ENCODE measurements at regions not wholly inside any gene's neighbourhood (a gene's known extent, or its start where the extent isn't known, plus 50 kb on each side); places are given as distances from the start of the nearest gene placed in this dataset.
"Not testable (repeated sequence)": the region's sequence is repeated elsewhere in the genome, so short reads cannot be mapped to it uniquely, and the experiment has no call there.

- H2AK5ac ChIP-seq (ENCODE audit: insufficient read length, low read length); H3K23me2 ChIP-seq (ENCODE audit: insufficient read length, low read depth, low read length, poor library complexity, severe bottlenecking): not testable (repeated sequence)
Measured at GRCh38 chr6:60402490-60402889, 1883.5 kb downstream of the KHDRBS2 start.

GRCh38 chr6:60395261-60395660 lies 1890.8 kb downstream of the KHDRBS2 start:
- H4K91ac ChIP-seq (ENCODE audit: insufficient read length, low read depth, low read length); H3K4me1 Mint-ChIP-seq; H3K9me3 Mint-ChIP-seq; H2BK120ac ChIP-seq (ENCODE audit: low read depth, low read length, poor library complexity, severe bottlenecking); H2BK12ac ChIP-seq (ENCODE audit: insufficient read length, low read depth, low read length); H3K79me1 ChIP-seq (ENCODE audit: insufficient read depth, low read depth, low read length, poor library complexity, severe bottlenecking); H3T11ph ChIP-seq (ENCODE audit: low read length); H3K4ac ChIP-seq (ENCODE audit: low read depth, low read length); H3K27ac ChIP-seq (ENCODE audit: insufficient read length, low read depth, low read length); H3K27ac Mint-ChIP-seq; H3K4me3 Mint-ChIP-seq; H3K23me2 ChIP-seq (ENCODE audit: insufficient read length, low read depth, low read length, poor library complexity, severe bottlenecking); H3K18ac ChIP-seq (ENCODE audit: insufficient read length, low read depth, low read length); H3K9me3 ChIP-seq (ENCODE audit: control insufficient read depth, low read depth, low read length); H3K14ac ChIP-seq (ENCODE audit: insufficient read depth, low read length); DNase-seq; H2BK20ac ChIP-seq (ENCODE audit: low read depth, low read length, poor library complexity, severe bottlenecking); H3K56ac ChIP-seq (ENCODE audit: insufficient read length, low read depth, low read length); H3K4me1 ChIP-seq (ENCODE audit: insufficient read depth, low read length); H2AK5ac ChIP-seq (ENCODE audit: insufficient read length, low read length); H3K27me3 ChIP-seq (ENCODE audit: insufficient read depth, low read length); H3K9ac ChIP-seq (ENCODE audit: extremely low read depth, insufficient read length, low read length); H3K79me2 ChIP-seq (ENCODE audit: insufficient read depth, low read length); H2BK15ac ChIP-seq (ENCODE audit: low read depth, low read length); H4K20me1 ChIP-seq (ENCODE audit: control insufficient read depth, insufficient read depth, insufficient read length); H3K4me2 ChIP-seq (ENCODE audit: insufficient read depth, insufficient read length, low read length); H3K36me3 Mint-ChIP-seq (ENCODE audit: insufficient read depth in 1 of 3, low read depth in 3 of 3); H3K23ac ChIP-seq (ENCODE audit: insufficient read length, low read depth, low read length); H3K27me3 Mint-ChIP-seq (ENCODE audit: low read depth); H2AFZ ChIP-seq (ENCODE audit: low read length); H2BK5ac ChIP-seq (ENCODE audit: insufficient read length, low read length); H4K8ac ChIP-seq (replicated peaks; ENCODE audit: insufficient read length, low read depth, low read length); H4K5ac ChIP-seq (ENCODE audit: insufficient read length, low read depth, low read length): not testable (repeated sequence)
- no CpG with 5 or more reads among the region's 7 CpGs for WGBS (ENCODE audit: extremely low coverage, insufficient read length, low lambda C conversion rate)

More at GRCh38 chr6:60402490-60402889, 1883.5 kb downstream of the KHDRBS2 start:
- not testable (repeated sequence) for H3K4me3 Mint-ChIP-seq; H2BK20ac ChIP-seq (ENCODE audit: low read depth, low read length, poor library complexity, severe bottlenecking); H3K14ac ChIP-seq (ENCODE audit: insufficient read depth, low read length); H3K27ac Mint-ChIP-seq; H3K56ac ChIP-seq (ENCODE audit: insufficient read length, low read depth, low read length); H3K79me1 ChIP-seq (ENCODE audit: insufficient read depth, low read depth, low read length, poor library complexity, severe bottlenecking); H4K8ac ChIP-seq (replicated peaks; ENCODE audit: insufficient read length, low read depth, low read length); H3K9me3 Mint-ChIP-seq; H2BK5ac ChIP-seq (ENCODE audit: insufficient read length, low read length); H3K27me3 Mint-ChIP-seq (ENCODE audit: low read depth); H3K4me2 ChIP-seq (ENCODE audit: insufficient read depth, insufficient read length, low read length); H3K4ac ChIP-seq (ENCODE audit: low read depth, low read length); H4K5ac ChIP-seq (ENCODE audit: insufficient read length, low read depth, low read length); H3K27me3 ChIP-seq (ENCODE audit: insufficient read depth, low read length); H2AFZ ChIP-seq (ENCODE audit: low read length); H4K20me1 ChIP-seq (ENCODE audit: control insufficient read depth, insufficient read depth, insufficient read length); H3K9me3 ChIP-seq (ENCODE audit: control insufficient read depth, low read depth, low read length); DNase-seq; H3K79me2 ChIP-seq (ENCODE audit: insufficient read depth, low read length); H3K36me3 Mint-ChIP-seq (ENCODE audit: insufficient read depth in 1 of 3, low read depth in 3 of 3); H3T11ph ChIP-seq (ENCODE audit: low read length); H3K18ac ChIP-seq (ENCODE audit: insufficient read length, low read depth, low read length); H4K91ac ChIP-seq (ENCODE audit: insufficient read length, low read depth, low read length); H2BK120ac ChIP-seq (ENCODE audit: low read depth, low read length, poor library complexity, severe bottlenecking); H2BK15ac ChIP-seq (ENCODE audit: low read depth, low read length); H3K4me1 ChIP-seq (ENCODE audit: insufficient read depth, low read length); H3K9ac ChIP-seq (ENCODE audit: extremely low read depth, insufficient read length, low read length); H3K23ac ChIP-seq (ENCODE audit: insufficient read length, low read depth, low read length); H2BK12ac ChIP-seq (ENCODE audit: insufficient read length, low read depth, low read length); H3K27ac ChIP-seq (ENCODE audit: insufficient read length, low read depth, low read length); H3K4me1 Mint-ChIP-seq
- WGBS (ENCODE audit: extremely low coverage, insufficient read length, low lambda C conversion rate), result no CpG with 5 or more reads among the region's 3 CpGs
